ENCODE measurements at regions not wholly inside any gene's neighbourhood (a gene's known extent, or its start where the extent isn't known, plus 50 kb on each side); places are given as distances from the start of the nearest gene placed in this dataset.

GRCh38 chr5:56558131-56558745 lies 257.1 kb upstream of the MAP3K1 start:
- ATAC-seq (no peak), DNase-seq (no peak)
- no peaks in the 10 kb centered on the region for H3K27me3 ChIP-seq
- H3K36me3 ChIP-seq: no peaks in the 10 kb centered on the region
- no peaks in the 10 kb centered on the region for H3K9me3 ChIP-seq
- no peak for TF ChIP-seq POLR2A (IDR thresholded peaks at IDR 0.05)
- TF ChIP-seq, protein P1, sequence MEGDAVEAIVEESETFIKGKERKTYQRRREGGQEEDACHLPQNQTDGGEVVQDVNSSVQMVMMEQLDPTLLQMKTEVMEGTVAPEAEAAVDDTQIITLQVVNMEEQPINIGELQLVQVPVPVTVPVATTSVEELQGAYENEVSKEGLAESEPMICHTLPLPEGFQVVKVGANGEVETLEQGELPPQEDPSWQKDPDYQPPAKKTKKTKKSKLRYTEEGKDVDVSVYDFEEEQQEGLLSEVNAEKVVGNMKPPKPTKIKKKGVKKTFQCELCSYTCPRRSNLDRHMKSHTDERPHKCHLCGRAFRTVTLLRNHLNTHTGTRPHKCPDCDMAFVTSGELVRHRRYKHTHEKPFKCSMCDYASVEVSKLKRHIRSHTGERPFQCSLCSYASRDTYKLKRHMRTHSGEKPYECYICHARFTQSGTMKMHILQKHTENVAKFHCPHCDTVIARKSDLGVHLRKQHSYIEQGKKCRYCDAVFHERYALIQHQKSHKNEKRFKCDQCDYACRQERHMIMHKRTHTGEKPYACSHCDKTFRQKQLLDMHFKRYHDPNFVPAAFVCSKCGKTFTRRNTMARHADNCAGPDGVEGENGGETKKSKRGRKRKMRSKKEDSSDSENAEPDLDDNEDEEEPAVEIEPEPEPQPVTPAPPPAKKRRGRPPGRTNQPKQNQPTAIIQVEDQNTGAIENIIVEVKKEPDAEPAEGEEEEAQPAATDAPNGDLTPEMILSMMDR (IDR thresholded peaks at IDR 0.05): no peak
- no peaks in the 10 kb centered on the region for H3K4me1 ChIP-seq
- no peak overlapping the region for H3K4me3 ChIP-seq
- WGBS (ENCODE audit: insufficient coverage, low coverage, low lambda C conversion rate, missing lambda C conversion rate): 57% methylated on average over 3 of the region's 4 CpGs
- intact Hi-C loops (cut with DNase I): no loop called here
- no peak overlapping the region for H3K27ac ChIP-seq

DNA sequence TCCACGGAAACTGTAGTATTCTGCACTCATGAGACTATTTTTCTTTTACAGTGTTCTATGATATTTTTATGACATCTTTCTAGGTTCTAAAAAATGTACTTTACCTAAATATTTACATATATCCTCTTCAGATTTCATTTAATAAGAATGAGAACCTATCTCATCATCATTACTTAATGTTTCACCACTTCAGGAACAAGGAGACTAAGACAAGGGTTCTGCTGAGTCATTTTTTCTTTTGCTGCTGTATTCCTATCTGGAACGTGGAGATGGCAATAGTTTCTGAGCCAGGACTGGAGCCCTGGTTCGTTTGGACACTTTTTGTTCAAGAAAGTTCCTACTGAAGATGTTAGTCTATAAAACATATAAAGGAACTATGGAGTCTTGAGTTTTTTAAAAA lies 258.2 kb upstream of the MAP3K1 start:
- intact Hi-C loops (cut with DNase I): no loop called here
- H3K4me1 ChIP-seq: no peaks in the 10 kb centered on the region
- TF ChIP-seq, protein P1 (IDR thresholded peaks at IDR 0.05): no peak
- no peak for TF ChIP-seq POLR2A (IDR thresholded peaks at IDR 0.05)
- DNase-seq: no peak
- no peak for ATAC-seq
- no peaks in the 10 kb centered on the region for H3K36me3 ChIP-seq
- 43% methylated on average over 3 of the region's 3 CpGs for WGBS (ENCODE audit: insufficient coverage, low coverage, low lambda C conversion rate, missing lambda C conversion rate)
- no peaks in the 10 kb centered on the region for H3K27me3 ChIP-seq
- no peaks in the 10 kb centered on the region for H3K9me3 ChIP-seq
- no peak overlapping the region for H3K4me3 ChIP-seq
- no peak overlapping the region for H3K27ac ChIP-seq

- Histone ChIP-seq H3K4me1 (peaks cover 0 to 7% (median 0%) of the 10 kb centered on the region in 4 donors), H3K9me3 (no peaks in the 10 kb centered on the region), H3K27ac (no peak overlapping the region), H3K27me3 (no peaks in the 10 kb centered on the region), H3K4me3 (no peak overlapping the region), H3K36me3 (no peaks in the 10 kb centered on the region)
- TF ChIP-seq POLR2A (IDR thresholded peaks at IDR 0.05): no peak
- TF ChIP-seq, protein P1 (IDR thresholded peaks at IDR 0.05): no peak
- intact Hi-C loops (cut with DNase I): no loop called here
- DNase-seq (no peak), ATAC-seq (no peak)
Observed at GRCh38 chr5:56552612-56553268, 262.6 kb upstream of the MAP3K1 start.

- ATAC-seq: peak; percentile 39 to 88 (median 57)
- no peak for DNase-seq
- Histone ChIP-seq H3K27ac (no peak overlapping the region), H3K27me3 (no peaks in the 10 kb centered on the region), H3K36me3 (no peaks in the 10 kb centered on the region), H3K9me3 (no peaks in the 10 kb centered on the region), H3K4me1 (peaks cover 0 to 7% (median 0%) of the 10 kb centered on the region in 4 donors), H3K4me3 (no peak overlapping the region)
- intact Hi-C loops (cut with DNase I): no loop called here
- 27% methylated on average over 2 of the region's 2 CpGs for WGBS (ENCODE audit: insufficient coverage, low coverage, low lambda C conversion rate, missing lambda C conversion rate)
- TF ChIP-seq POLR2A (IDR thresholded peaks at IDR 0.05): no peak
- TF ChIP-seq, protein P1 (IDR thresholded peaks at IDR 0.05): no peak
Observed at GRCh38 chr5:56550227-56550626, 265.1 kb upstream of the MAP3K1 start.

All from right lobe of liver (tissue), 6 donors.